ENCODE measurements at regions not wholly inside any gene's neighbourhood (a gene's known extent, or its start where the extent isn't known, plus 50 kb on each side); places are given as distances from the start of the nearest gene placed in this dataset.

GRCh38 chr11:26043665-26044064, 288.3 kb upstream of the ANO3 start:
- TF ChIP-seq EZH2 (IDR thresholded peaks at IDR 0.05; ENCODE audit: low read length) (no peak), CTCF (optimal IDR thresholded peaks at IDR 0.05 in 1 of 3, IDR thresholded peaks at IDR 0.05 in 1 of 3, conservative IDR thresholded peaks at IDR 0.05 in 1 of 3; ENCODE audit: extremely low read depth in 1 of 3, insufficient read depth in 2 of 3, low read length in 3 of 3) (no peak)
- H3K9me3 ChIP-seq (ENCODE audit: control insufficient read depth, low read depth, low read length): no peaks in the 10 kb centered on the region
- H4K20me1 ChIP-seq (ENCODE audit: control insufficient read depth, extremely low read depth, insufficient read depth, low read length): no peaks in the 10 kb centered on the region
- H3K9ac ChIP-seq (ENCODE audit: control insufficient read depth, extremely low read depth, insufficient read depth, low read length): no peak overlapping the region
- no peak overlapping the region for H3K27ac ChIP-seq (ENCODE audit: control insufficient read depth, insufficient read depth, low read length)
- FAIRE-seq: no peak
- H3K9me1 ChIP-seq (ENCODE audit: control insufficient read depth, extremely low read depth, insufficient read depth, low read length): no peaks in the 10 kb centered on the region
- no peaks in the 10 kb centered on the region for H3K27me3 ChIP-seq (ENCODE audit: control insufficient read depth, extremely low read depth, insufficient read depth, low read length)
- no peak overlapping the region for H3K4me2 ChIP-seq (ENCODE audit: control insufficient read depth, extremely low read depth, insufficient read depth, low read depth, low read length)
- H3K79me2 ChIP-seq (ENCODE audit: control insufficient read depth, insufficient read depth, low read length): no peaks in the 10 kb centered on the region
- DNase-seq (ENCODE audit: low read depth, low spot score): no peak
- H2AFZ ChIP-seq (ENCODE audit: control insufficient read depth, low read length): no peak overlapping the region
- H3K36me3 ChIP-seq (ENCODE audit: control insufficient read depth in 2 of 2, extremely low read depth in 1 of 2, insufficient read depth in 2 of 2, low read length in 2 of 2): no peaks in the 10 kb centered on the region
- dilution Hi-C loops (cut with MboI; ENCODE audit: extremely low pct_ligation_motif_present, low sequenced_read_pairs): no loop called here
- no peak overlapping the region for H3K4me3 ChIP-seq (ENCODE audit: control insufficient read depth in 2 of 3, extremely low read depth in 1 of 3, insufficient read depth in 2 of 3, low read depth in 1 of 3, low read length in 3 of 3)
- no peaks in the 10 kb centered on the region for H3K4me1 ChIP-seq (ENCODE audit: control insufficient read depth, extremely low read depth, insufficient read depth, low read length)

GRCh38 chr11:26044389-26044788, 287.5 kb upstream of the ANO3 start:
- FAIRE-seq (no peak), DNase-seq (ENCODE audit: low read depth, low spot score) (no peak)
- Histone ChIP-seq H3K4me1 (ENCODE audit: control insufficient read depth, extremely low read depth, insufficient read depth, low read length) (no peaks in the 10 kb centered on the region), H3K4me2 (ENCODE audit: control insufficient read depth, extremely low read depth, insufficient read depth, low read depth, low read length) (no peak overlapping the region), H3K27ac (ENCODE audit: control insufficient read depth, insufficient read depth, low read length) (no peak overlapping the region), H3K79me2 (ENCODE audit: control insufficient read depth, insufficient read depth, low read length) (no peaks in the 10 kb centered on the region), H3K9me1 (ENCODE audit: control insufficient read depth, extremely low read depth, insufficient read depth, low read length) (no peaks in the 10 kb centered on the region), H3K9me3 (ENCODE audit: control insufficient read depth, low read depth, low read length) (no peaks in the 10 kb centered on the region), H3K36me3 (ENCODE audit: control insufficient read depth in 2 of 2, extremely low read depth in 1 of 2, insufficient read depth in 2 of 2, low read length in 2 of 2) (no peaks in the 10 kb centered on the region), H3K27me3 (ENCODE audit: control insufficient read depth, extremely low read depth, insufficient read depth, low read length) (no peaks in the 10 kb centered on the region), H3K4me3 (ENCODE audit: control insufficient read depth in 2 of 3, extremely low read depth in 1 of 3, insufficient read depth in 2 of 3, low read depth in 1 of 3, low read length in 3 of 3) (no peak overlapping the region), H2AFZ (ENCODE audit: control insufficient read depth, low read length) (no peak overlapping the region), H3K9ac (ENCODE audit: control insufficient read depth, extremely low read depth, insufficient read depth, low read length) (no peak overlapping the region), H4K20me1 (ENCODE audit: control insufficient read depth, extremely low read depth, insufficient read depth, low read length) (no peaks in the 10 kb centered on the region)
- dilution Hi-C loops (cut with MboI; ENCODE audit: extremely low pct_ligation_motif_present, low sequenced_read_pairs): no loop called here
- TF ChIP-seq CTCF (optimal IDR thresholded peaks at IDR 0.05 in 1 of 3, IDR thresholded peaks at IDR 0.05 in 1 of 3, conservative IDR thresholded peaks at IDR 0.05 in 1 of 3; ENCODE audit: extremely low read depth in 1 of 3, insufficient read depth in 2 of 3, low read length in 3 of 3): no peak
- no peak for TF ChIP-seq EZH2 (IDR thresholded peaks at IDR 0.05; ENCODE audit: low read length)

Measured in keratinocyte (primary cell).